Hematopoietic multipotent progenitor cell treated with erythropoietin and hydrocortisone succinate and interleukin-3 and kit ligand, for 8 days (in vitro differentiated cells): ENCODE measurements at regions not wholly inside any gene's neighbourhood (a gene's known extent, or its start where the extent isn't known, plus 50 kb on each side); places are given as distances from the start of the nearest gene placed in this dataset.
"Not testable (repeated sequence)": the region's sequence is repeated elsewhere in the genome, so short reads cannot be mapped to it uniquely, and the experiment has no call there.

Experiments
- DNase-seq: peaks from one replicate; pipeline ENCODE4 v3.0.0-alpha.2; 2015

DNA sequence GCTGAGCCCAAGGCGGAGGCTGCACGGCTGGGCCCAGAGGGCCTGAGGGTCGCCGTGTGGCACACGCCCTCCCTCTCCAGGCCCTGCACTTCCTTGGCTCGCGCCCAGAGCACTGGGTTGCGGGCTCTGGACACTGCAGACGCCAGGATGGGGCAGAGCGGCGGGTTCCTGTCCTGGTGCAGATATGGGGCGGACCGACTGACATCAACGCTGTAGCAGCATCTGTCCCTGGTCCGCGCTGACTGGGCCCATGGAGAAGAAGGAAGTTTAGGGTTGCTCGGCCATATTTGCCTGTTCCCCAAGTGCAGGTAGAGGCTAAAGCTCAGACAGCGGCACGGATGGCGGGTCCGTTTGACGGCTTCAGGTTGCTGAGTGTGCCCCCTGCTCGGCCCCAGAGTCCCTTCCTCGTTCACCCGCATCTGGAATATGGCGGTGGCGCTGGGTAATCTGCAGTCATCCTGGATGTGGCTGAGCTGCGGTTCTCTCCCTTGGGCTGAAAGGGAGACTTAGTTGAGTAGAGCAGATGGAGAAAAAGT, 116.1 kb downstream of the OR13A1 start:
- DNase-seq: no peak

DNA sequence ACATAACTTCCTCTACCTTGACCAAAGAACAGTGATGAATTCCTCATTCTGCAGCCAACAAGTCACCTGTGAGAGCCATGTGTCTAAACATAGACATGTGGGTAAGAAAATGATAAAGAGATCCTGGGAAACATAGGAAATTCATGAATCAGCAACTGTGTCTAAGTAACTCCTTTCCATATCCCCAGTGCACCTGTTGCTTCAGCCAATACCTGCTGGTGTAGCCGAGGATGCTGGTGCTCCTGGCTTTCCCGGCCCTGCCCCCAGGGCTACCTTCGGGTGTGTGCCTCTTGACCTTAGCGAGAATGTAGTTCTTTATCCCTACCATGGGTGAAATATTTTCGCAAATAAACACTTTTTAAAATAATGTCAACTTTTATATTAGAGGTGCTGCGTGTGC, 114.1 kb downstream of the OR13A1 start:
- DNase-seq: no peak

DNA sequence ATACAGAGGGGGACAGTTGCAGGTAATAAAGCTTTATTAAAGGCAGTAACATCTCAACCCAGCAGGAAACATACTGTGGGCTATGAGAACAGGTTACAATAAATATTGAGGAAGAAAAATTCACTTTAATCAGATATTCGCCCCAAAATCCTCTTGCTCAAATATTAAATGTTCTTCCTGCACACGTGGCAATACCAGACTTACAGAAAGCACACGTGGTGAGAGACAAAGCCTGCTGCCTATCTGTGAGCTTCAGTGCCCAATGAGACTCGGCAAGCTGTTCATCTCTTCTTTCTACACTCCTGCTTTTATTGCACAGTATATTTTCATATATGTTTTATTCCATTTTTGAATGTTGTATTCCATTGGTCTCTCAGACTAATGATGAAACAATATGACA, 113.2 kb downstream of the OR13A1 start:
- DNase-seq: no peak

DNA sequence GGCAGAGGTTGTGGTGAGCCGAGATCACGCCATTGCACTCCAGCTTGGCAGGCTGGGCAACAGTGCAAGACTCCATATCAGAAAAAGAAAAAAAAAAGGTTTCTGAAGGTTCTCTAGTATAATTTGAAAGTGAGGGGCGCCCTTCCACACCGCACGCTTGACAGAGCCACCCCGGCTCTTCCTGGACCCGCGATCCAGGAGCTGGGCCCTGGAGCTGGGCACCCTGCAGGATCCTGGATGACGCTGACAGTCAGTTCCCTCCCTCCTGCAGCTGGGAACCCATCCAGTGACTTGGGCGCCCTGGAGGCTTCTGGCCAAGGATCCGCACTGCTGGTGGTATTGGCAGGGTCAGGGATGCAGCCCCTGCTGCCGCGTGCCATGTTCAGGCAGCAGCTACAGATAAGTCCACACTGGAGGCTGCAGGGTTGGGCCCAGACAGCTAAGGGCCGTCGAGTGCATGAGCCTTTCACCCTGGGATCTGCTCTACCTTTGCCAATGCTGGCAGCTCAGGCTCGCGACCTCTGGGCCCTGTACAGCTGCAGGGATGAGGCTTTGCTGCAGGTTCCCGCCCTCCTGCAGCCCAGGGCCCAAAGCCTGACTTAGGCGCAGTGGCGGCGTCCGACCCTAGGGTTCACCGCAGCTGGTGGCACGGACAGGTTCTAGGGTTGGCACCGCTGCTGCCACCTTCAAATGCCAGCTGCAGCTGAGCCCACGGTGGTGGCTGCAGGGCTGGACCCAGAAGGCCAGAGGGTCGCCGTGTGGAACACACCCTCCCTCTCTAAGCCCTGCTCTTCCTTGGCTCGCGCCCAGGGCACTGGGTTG, 110.2 kb downstream of the OR13A1 start:
- no peak for DNase-seq

DNA sequence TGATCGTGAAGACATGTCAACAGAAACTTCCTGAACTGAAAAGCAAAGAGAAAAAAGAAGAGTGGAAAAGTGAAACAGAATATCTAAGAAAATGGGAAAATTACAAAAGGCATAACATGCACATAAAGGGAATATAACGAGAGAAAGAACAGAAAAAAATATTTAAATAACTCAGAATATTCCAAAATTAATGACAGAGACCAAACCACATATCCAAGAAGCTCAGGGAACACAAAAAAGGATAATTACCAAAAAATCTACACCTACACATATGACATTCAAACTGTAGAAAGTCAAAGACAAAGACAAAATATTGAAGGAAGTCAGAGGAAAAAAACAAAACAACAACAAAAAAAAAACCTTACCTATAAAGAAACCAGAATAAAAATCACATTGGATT, 105.5 kb downstream of the OR13A1 start:
- DNase-seq: no peak

DNA sequence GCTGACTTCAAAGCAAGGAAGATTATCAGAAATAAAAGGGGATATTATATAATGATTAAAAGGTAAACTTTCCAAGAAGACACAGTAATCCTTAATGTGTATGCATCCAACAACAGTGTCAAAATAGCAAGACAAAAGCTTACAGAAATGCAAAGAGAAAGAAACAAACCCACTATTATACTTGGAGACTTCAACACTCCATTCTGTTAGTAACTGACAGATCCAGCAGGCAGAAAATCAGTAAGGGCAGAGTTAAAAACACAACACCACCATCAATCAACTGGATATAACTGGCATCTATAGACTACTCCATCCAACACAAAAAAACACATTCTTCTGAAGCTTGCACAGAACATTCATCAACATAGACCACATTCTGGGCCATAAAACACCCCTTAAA, 103.8 kb downstream of the OR13A1 start:
- DNase-seq: no peak

DNA sequence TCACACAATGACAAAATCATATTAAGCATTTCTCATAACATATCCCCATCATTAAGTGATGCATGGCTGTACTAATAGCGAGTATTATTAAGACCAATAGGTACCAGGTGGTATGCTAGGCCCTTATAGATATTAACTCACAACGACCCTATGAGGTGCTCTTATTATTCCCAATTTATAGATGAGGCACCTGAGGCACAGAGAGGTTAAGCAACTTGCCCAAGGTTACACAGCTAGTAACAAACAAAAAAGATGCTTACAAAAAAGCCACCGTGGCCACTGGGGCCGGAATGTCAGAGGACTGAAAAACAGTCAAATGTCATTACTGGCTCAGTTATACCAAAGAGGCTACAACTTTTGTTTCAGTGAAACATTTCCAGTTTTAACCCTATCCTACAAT, 96.0 kb downstream of the OR13A1 start:
- DNase-seq: no peak

DNA sequence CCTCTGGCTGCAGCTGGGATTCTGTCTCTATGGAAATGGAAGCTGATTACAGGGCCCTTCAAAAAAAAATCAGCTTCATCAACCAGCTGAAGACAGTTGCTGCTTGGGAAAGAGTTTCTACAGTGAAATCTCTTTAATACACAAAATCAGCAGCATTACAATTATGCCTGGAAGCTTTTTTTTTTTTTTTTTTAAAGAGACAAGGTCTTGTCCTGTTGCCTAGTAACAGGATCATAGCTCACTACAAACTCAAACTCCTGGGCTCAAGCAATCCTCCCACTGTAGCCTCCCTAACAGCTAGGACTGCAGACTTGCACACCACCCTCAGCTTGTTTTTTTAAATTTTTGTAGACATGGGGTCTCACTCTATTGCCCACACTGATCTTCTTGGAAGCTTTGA, 94.5 kb downstream of the OR13A1 start:
- no peak for DNase-seq

DNA sequence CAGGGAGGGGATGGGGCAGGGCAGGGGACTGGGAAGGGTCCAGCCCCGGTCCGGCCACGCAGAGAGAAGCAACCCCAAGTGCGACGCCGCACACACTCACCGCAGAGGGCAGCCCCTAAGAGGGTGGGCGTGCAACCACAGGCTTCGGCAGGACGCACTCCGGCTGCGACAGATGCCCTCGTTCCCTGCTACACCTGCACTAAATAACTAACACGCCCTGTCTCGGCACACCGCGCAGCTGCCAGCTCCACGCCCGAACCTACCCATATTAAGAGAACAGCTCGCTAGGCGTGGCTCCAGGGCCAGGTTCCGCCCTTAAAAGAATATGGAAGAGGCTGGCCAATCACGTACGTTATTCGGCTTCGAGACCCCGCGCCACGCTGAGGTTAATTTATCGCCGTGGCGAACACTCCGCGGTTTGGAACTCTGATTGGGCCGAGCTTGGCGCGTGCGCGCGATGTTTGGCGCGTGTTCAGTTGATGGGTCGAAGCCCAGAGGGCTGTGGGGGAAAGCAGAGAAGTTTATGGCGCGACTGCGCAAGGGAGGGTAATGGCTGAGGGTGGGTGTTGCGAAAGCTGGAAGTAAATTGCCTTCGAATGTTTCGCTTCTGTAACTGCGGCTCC, 91.1 kb downstream of the OR13A1 start:
- DNase-seq: no peak

DNA sequence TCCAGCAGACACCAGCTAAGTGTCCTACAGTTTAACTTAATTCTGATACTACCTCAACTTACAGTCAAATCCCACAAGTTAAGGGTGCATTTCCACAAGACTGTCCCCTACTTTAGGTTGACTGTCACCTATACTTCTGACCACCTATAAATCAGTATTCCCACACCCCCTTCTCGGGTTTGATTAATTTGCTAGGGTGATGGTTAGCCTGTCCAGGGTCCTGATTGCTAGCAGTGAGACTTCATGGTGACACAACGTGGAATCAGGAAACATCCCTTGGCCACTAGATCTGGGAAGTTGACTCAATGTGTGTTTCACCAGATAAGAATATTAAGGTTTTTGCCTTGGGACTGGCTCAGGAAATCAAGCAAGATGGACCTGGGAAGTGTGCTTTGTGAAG, 88.4 kb downstream of the OR13A1 start:
- no peak for DNase-seq

DNA sequence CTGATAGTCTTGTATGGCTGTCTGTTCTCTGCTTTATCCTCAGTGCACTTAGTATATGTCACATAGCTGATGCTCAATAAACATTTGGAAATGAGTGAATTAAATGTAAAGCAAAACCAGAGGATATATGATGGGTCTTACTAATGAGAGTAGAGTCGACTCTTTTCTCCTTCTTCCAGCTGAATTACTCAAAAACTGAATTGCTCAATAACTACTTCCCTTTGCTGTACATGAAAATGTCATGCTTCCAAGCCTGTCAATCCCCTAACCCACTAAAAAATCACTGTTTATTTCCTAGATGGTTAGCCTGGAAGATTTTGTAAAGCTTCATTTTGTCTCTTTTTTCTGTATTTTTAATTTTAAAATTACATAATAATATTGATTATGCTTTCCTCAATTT, 88.0 kb downstream of the OR13A1 start:
- no peak for DNase-seq

DNA sequence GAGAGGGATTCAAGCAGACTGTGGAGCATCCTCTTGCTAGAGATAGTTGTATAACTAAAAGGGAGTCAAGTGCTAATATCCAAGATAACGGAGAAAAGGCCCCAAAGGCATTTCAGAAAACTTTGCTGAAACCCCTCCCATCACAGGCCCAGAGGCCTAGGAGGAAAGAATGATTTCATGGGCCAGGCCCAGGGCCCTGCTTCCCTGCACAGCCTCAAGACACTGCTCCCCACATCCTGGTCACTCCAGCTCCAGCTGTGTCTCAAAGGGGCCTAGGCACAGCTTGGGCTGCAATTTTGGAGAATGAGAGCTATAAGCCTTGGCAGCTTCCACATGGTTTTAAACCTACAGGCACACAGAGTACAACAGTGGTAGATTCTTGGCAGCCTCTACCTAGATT, 85.6 kb downstream of the OR13A1 start:
- no peak for DNase-seq

DNA sequence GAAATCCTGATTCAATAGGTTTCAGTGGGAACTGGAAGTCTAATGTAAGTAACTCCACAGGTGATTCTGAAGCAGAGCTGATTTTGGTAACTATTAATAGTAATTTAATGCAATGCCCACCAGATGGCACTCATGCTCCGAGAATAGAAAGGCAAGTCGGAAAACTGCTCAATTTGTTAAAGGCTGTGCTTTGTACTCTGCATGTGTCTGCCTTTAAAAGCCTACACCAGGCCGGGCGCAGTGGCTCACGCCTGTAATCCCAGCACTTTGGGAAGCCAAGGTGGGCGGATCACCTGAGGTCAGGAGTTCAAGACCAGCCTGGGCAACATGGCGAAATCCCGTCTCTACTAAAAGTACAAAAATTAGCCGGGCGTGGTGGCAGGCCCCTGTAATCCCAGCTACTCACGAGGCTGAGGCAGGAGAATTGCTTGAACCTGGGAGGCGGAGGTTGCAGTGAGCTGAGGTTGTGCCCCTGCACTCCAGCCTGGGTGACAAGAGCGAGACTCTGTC, 80.1 kb downstream of the OR13A1 start:
- peak; percentile 90 for DNase-seq

DNA sequence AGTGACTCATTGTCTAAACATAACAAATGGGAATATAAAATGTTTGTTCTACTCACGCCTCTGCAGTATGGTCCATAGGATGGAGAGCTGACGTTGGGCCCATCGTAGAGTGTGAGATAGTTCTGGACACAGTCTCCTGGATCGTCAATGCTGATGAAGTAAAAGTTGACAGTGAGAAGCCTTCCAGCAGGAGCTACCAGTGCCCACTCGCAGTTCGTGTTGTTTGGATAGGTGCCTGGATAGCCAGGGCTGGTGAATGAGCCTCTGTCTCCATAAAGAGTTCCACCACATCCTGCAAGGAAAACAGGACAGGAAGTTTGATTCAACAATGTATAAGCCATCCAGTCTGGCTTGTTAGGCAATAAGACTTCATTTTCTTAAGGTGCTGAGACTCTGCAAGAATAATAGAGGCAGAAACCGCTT, 79.6 kb downstream of the OR13A1 start:
- no peak for DNase-seq

DNA sequence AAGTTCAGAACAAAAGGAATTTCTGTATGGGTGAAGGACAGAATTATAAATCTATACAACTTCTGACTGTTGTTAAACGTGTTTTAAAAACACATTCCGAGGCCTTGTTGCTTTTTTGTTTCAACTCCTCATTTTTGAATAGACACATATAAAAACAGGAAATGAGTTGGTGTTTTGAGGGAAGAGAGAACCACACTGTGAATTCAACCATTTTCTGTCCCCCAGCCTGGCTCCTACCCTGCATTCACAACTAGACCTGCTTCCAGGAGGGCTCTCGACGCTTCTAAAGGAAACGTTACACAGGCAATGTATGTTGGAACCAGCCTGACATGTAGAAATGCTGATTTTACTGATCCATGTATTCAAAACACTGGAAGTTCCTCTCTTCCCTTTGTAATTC, 76.5 kb downstream of the OR13A1 start:
- DNase-seq: no peak

DNA sequence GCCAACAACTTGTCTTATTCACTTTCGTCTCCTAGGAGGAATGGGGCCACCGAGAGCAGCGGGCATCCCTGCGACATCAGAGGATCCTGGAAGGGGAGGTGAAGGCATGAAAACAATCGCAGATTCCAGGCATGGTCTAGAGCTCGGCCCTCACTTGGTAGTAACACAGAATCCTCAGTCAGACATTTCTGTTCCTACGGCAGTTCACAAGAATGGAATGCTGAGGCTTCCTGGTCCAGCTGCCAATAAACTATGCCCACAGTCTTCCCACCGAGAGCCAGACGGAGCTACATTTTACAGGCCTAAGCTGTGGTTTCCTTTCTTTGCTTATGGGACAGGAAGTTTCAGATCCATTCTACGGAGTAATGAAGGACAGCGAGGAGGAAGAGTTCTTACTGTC, 75.8 kb downstream of the OR13A1 start:
- DNase-seq: no peak

DNA sequence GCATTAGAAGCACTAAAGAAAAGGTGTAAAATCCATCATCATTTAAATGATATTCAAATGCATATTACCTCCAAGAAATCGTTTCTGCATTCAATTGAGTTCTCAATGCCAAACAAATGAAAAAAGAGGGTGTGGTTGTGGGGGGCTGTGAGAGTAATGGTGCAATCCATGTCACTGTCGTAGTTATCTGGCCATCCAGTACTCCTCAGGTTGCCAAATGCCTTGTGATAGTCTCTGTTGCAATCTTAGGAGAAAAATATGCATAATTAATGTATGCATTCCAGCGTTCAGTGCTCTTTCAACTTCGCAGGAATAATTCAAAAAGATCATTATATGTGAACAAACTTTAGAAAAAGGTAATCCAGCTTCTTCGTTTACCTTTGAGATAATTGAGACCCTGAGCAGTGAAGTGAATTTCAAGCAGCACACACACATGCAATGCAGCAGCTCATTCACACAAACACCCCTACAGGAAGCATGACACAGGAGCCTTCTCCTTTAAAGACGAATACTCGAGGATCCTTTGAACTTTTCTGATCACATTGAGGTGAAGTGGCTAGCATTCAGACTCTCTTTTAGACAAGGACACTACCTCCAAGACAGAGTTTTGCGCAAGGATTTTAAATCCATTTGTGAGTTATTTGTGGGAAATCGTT, 73.4 kb downstream of the OR13A1 start:
- peak; percentile 37 for DNase-seq

DNA sequence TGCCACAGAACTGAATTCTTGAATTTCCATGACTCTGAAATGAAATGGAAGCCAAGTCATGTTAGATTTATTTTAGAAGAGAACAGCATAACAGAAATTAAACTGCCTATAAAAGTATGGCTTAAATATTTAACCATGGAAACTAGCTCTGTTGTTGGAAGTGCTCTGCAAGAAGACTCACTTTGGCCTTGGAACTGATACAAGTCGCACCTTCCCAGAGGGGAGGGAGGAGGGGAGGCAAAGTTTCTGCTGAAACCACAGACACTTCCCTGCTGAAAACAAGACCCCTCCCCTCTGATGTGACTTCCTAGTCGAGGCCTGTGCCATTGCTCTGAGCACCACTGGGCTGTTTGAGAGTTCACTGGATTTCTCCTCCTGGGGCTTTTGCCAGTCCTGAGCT, 72.1 kb downstream of the OR13A1 start:
- DNase-seq: no peak

DNA sequence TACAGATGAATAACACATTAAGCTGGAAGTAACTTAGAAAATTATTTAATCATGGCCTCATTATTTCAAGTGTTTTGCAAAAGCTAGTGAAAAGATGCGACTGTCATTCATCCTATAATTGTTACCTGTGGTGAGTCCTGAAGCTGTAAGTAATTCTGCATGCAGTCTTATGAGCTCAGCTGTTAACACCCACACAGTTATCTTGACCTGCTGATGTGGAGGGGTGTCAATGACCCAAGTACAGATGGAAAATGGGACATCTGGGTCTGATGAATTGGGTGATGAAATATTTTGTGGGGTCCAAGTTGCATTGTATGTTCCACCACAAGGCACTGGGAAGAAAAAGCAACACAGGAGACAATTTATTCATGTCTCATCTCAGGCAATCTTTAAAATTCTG, 68.9 kb downstream of the OR13A1 start:
- DNase-seq: no peak

DNA sequence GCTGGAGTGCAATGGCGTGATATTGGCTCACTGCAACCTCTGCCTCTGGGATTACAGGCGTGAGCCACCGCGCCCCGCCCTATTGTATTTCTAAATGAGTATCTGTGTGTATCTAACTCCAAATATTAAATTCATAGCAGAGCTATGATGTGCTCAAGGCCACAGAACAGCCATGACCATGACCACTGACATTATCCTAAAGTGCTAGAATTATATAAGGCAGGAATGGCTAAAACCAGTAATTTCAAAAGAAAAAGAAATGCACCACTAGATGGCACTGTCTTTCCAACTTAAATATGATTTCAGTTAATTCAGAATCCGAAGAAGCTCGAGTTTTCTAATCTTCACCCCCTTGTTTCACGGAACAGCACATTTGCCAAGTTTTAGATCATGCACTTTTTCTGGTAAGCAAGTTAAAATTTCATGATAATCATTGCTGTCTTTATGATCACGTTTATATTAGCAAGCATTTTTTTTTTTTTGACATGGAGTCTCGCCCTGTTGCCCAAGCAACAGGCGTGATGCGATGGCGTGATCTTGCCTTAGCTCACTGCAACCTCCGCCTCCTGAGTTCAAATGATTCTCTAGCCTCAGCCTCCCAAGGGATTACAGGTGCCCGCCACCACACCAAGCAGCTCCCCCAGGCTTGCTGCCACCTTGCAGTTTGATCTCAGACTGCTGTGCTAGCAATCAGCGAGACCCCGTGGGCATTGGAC, 65.3 kb downstream of the OR13A1 start:
- peak; percentile 88 for DNase-seq

DNA sequence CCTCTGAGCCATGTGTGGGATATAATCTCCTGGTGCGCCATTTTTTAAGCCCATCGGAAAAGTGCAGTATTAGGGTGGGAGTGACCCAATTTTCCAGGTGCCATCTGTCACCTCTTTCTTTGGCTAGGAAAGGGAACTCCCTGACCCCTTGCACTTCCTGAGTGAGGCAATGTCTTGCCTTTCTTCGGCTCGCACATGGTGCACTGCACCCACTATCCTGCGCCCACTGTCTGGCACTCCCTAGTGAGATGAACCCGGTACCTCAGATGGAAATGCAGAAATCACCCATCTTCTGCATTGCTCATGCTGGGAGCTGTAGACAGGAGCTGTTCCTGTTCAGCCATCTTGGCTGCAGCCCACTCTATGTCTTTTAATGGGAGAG, 64.7 kb downstream of the OR13A1 start:
- DNase-seq: not testable (repeated sequence)
